ENCODE measurements at regions not wholly inside any gene's neighbourhood (a gene's known extent, or its start where the extent isn't known, plus 50 kb on each side); places are given as distances from the start of the nearest gene placed in this dataset.

GRCh38 chr4:151567056-151567455 is 158.1 kb downstream of the FHIP1A start (continued):
- no peak for TF ChIP-seq ZNF592 (IDR thresholded peaks at IDR 0.05)
- peak in 1 of 2 experiments; percentile 56; a peak in 1 of 4 replicates for TF ChIP-seq BHLHE40 (IDR thresholded peaks at IDR 0.05; ENCODE audit: borderline replicate concordance in 1 of 2, low read depth in 2 of 2, low read length in 1 of 2)
- TF ChIP-seq SPI1 (IDR thresholded peaks at IDR 0.05; ENCODE audit: borderline replicate concordance, insufficient read depth, low read depth, low read length) = peak; percentile 87; the same call in 1 of the 2 replicates
- no peak for TF ChIP-seq PBX3 (IDR thresholded peaks at IDR 0.05; ENCODE audit: insufficient replicate concordance, low read depth, low read length)
- TF ChIP-seq NBN (IDR thresholded peaks at IDR 0.05) = no peak
- 0 out of 2 replicates have a peak, but pooled peaks have one; percentile 25 for TF ChIP-seq IKZF1 (conservative IDR thresholded peaks at IDR 0.05)
- no peak for TF ChIP-seq SUZ12 (IDR thresholded peaks at IDR 0.05; ENCODE audit: unreplicated experiment)
- no peak for TF ChIP-seq FOS (IDR thresholded peaks at IDR 0.05; ENCODE audit: borderline replicate concordance, extremely low read depth, insufficient read length)
- TF ChIP-seq CHD1 (IDR thresholded peaks at IDR 0.05; ENCODE audit: low read depth, low read length) = no peak
- no peak for TF ChIP-seq BMI1 (IDR thresholded peaks at IDR 0.05; ENCODE audit: borderline replicate concordance)
- no peak for TF ChIP-seq FOXM1 (IDR thresholded peaks at IDR 0.05; ENCODE audit: low read depth, low read length)
- peak; percentile 94 for TF ChIP-seq MTA2 (IDR thresholded peaks at IDR 0.05; ENCODE audit: low read depth)
- no peak for TF ChIP-seq MLLT1 (IDR thresholded peaks at IDR 0.05)
- TF ChIP-seq BCL11A (IDR thresholded peaks at IDR 0.05; ENCODE audit: low read depth, low read length) = peak; percentile 93; the same call in 1 of the 2 replicates
- no peak for TF ChIP-seq CBX3 (IDR thresholded peaks at IDR 0.05; ENCODE audit: borderline replicate concordance, low read depth)
- no peak for TF ChIP-seq ATF2 (IDR thresholded peaks at IDR 0.05; ENCODE audit: low read length)
- 0 out of 4 replicates have a peak, but pooled peaks of 1 of the 2 experiments have one; percentile 18 for TF ChIP-seq IKZF2 (IDR thresholded peaks at IDR 0.05)
- no peak for TF ChIP-seq NR2C1 (IDR thresholded peaks at IDR 0.05)
